DND-41 (cell line): ENCODE measurements at regions not wholly inside any gene's neighbourhood (a gene's known extent, or its start where the extent isn't known, plus 50 kb on each side); places are given as distances from the start of the nearest gene placed in this dataset.
A peak's percentile ranks its signal among the peaks of the same experiment; 100 is the strongest.

Experiments used
- ATAC-seq: fragments of 200-7000 bp; cut with Tn5 transposase; 3 replicates; pipeline ENCODE4 v1.9.1; 2021; ENCODE audit warnings: low read depth; ENCODE audit not compliant: insufficient read depth
- DNase-seq: peaks from one replicate; pipeline ENCODE4 v3.0.0-alpha.2; 2020
- H2AFZ ChIP-seq: 2 replicates; pipeline ENCODE4 v1.6.0; 2012; ENCODE audit warnings: low read depth, low read length
- H3K27ac ChIP-seq: 2 replicates; pipeline ENCODE4 v1.5.1; 2012; ENCODE audit warnings: low read length, inconsistent platforms
- H3K27me3 ChIP-seq: fragments of 200-600 bp; sonication (generic); 2 replicates; pipeline ENCODE4 v1.6.0; 2012; ENCODE audit warnings: low read length, mild to moderate bottlenecking, inconsistent platforms; ENCODE audit not compliant: insufficient read depth, poor library complexity
- H3K36me3 ChIP-seq: 2 replicates; pipeline ENCODE4 v1.5.1; 2012; ENCODE audit warnings: low read length, inconsistent platforms; ENCODE audit not compliant: insufficient read depth
- H3K4me1 ChIP-seq: 2 replicates; pipeline ENCODE4 v1.5.1; 2012; ENCODE audit warnings: mild to moderate bottlenecking, low read length; ENCODE audit not compliant: insufficient read depth
- H3K4me2 ChIP-seq: 2 replicates; pipeline ENCODE4 v1.6.0; 2012; ENCODE audit warnings: mild to moderate bottlenecking, moderate library complexity, low read length, inconsistent platforms; ENCODE audit not compliant: insufficient read depth
- H3K4me3 ChIP-seq, 2 experiments: fragments of 200-600 bp in 1 of 2; shearing (Covaris generic) in 1 of 2; 2 replicates each; pipeline ENCODE4 v1.5.1; 2012 to 2016; ENCODE audit warnings: inconsistent platforms in 2 of 2, low read length in 2 of 2, mild to moderate bottlenecking in 2 of 2, low read depth in 1 of 2, moderate library complexity in 1 of 2
- H3K79me2 ChIP-seq: 2 replicates; pipeline ENCODE4 v1.6.0; 2012; ENCODE audit warnings: low read length, inconsistent platforms; ENCODE audit not compliant: insufficient read depth
- H3K9ac ChIP-seq: 2 replicates; pipeline ENCODE4 v1.6.0; 2012; ENCODE audit warnings: low read depth, mild to moderate bottlenecking, inconsistent platforms, low read length, moderate library complexity
- H3K9me3 ChIP-seq: 2 replicates; pipeline ENCODE4 v1.5.1; 2012; ENCODE audit warnings: low read length, moderate library complexity, mild to moderate bottlenecking, inconsistent platforms; ENCODE audit not compliant: insufficient read depth, severe bottlenecking
- H4K20me1 ChIP-seq: 2 replicates; pipeline ENCODE4 v1.6.0; 2012; ENCODE audit warnings: low read length; ENCODE audit not compliant: insufficient read depth
- EZH2 ChIP-seq: IDR thresholded peaks from 3 replicates; pipeline ENCODE4 v1.6.1; 2012; ENCODE audit warnings: borderline replicate concordance, low read depth, mild to moderate bottlenecking, moderate library complexity, low read length, inconsistent platforms; ENCODE audit not compliant: severe bottlenecking
- TF ChIP-seq, protein P1 (sequence below): IDR thresholded peaks from 2 replicates; pipeline ENCODE4 v1.5.1; 2012; ENCODE audit warnings: borderline replicate concordance, low read length, moderate library complexity, mild to moderate bottlenecking; ENCODE audit not compliant: poor library complexity, severe bottlenecking; ENCODE audit errors: extremely low read depth

DNA sequence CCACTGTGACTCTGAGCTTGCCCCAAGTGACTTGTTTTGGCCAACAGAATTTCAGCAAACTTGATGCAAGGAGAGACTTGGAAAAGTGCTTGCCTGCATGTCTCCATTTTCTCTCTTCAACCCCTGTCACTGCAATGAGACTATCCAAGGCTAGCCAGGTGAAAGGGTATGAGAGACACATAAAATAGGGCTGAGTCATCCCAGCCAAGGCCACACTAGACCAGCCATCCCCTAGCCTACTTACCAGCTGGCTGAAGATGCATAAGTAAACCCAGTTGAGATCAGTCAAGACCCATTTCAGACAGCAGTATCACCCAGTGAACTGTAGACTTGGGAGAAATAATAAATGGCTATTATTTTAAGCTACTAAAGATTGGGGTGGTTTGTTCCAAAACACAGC is 52.9 kb upstream of the VLDLR start:
- no peaks in the 10 kb centered on the region for H3K27me3 ChIP-seq
- no peaks in the 10 kb centered on the region for H3K4me1 ChIP-seq
- H3K4me3 ChIP-seq = no peak overlapping the region
- H3K9me3 ChIP-seq = no peaks in the 10 kb centered on the region
- no peak for ATAC-seq
- no peak overlapping the region for H3K27ac ChIP-seq
- H3K9ac ChIP-seq = no peak overlapping the region
- H3K36me3 ChIP-seq = no peaks in the 10 kb centered on the region
- no peaks in the 10 kb centered on the region for H3K79me2 ChIP-seq
- no peak overlapping the region for H3K4me2 ChIP-seq
- DNase-seq = no peak
- no peak for TF ChIP-seq EZH2
- TF ChIP-seq, protein P1, sequence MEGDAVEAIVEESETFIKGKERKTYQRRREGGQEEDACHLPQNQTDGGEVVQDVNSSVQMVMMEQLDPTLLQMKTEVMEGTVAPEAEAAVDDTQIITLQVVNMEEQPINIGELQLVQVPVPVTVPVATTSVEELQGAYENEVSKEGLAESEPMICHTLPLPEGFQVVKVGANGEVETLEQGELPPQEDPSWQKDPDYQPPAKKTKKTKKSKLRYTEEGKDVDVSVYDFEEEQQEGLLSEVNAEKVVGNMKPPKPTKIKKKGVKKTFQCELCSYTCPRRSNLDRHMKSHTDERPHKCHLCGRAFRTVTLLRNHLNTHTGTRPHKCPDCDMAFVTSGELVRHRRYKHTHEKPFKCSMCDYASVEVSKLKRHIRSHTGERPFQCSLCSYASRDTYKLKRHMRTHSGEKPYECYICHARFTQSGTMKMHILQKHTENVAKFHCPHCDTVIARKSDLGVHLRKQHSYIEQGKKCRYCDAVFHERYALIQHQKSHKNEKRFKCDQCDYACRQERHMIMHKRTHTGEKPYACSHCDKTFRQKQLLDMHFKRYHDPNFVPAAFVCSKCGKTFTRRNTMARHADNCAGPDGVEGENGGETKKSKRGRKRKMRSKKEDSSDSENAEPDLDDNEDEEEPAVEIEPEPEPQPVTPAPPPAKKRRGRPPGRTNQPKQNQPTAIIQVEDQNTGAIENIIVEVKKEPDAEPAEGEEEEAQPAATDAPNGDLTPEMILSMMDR = no peak
- no peak overlapping the region for H2AFZ ChIP-seq
- H4K20me1 ChIP-seq = no peaks in the 10 kb centered on the region

DNA sequence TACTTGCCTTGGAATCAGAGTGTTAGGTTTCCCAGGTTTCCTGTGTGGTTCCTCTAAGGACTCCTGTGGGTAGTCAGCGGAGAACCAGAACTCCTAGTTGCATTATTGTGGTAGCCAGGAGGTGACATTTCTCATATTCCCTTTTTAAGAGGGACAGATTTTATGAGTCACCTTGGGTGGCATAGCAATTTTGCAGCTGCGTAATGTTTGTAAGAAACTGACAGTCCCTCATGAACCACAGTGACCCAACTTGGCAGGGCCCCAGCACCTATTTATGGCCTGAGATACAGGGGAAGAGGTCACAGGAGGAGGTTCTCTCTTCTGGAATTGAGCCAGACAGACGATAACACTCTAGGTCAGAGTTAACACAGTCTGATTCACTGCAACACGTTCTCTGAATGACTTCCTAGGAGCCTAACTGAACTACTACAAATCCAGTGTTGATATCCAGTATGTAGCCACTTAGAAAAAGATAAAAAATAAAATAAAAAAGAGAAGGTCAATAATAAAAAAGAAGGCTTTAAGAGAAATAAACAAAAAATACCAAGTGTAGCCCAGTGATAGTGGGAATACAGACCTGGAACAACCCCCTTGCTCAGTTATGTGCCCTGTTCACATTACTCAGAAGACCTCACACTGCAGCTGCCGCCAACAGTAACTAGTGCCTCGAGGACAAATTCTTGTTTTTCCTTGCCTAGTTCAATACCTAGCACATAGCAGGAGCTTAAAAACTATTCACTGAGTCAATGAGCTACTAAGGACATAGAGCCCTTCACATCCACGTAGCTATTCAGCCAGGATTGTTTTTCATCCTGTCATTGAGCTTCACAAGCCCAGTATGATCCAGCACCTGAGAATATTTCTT is 50.7 kb upstream of the VLDLR start:
- H2AFZ ChIP-seq = no peak overlapping the region
- H3K4me1 ChIP-seq = no peaks in the 10 kb centered on the region
- H3K36me3 ChIP-seq = no peaks in the 10 kb centered on the region
- ATAC-seq (peak; percentile 48; the same call in 2 of the 3 replicates), DNase-seq (peak; percentile 35)
- H3K79me2 ChIP-seq = no peaks in the 10 kb centered on the region
- TF ChIP-seq EZH2 = no peak
- TF ChIP-seq, protein P1 = no peak
- H3K27me3 ChIP-seq = no peaks in the 10 kb centered on the region
- H3K9ac ChIP-seq = no peak overlapping the region
- no peak overlapping the region for H3K27ac ChIP-seq
- H3K4me2 ChIP-seq = no peak overlapping the region
- no peak overlapping the region for H3K4me3 ChIP-seq
- H4K20me1 ChIP-seq = no peaks in the 10 kb centered on the region
- no peaks in the 10 kb centered on the region for H3K9me3 ChIP-seq
